A549 (cell line): ENCODE measurements at regions not wholly inside any gene's neighbourhood (a gene's known extent, or its start where the extent isn't known, plus 50 kb on each side); places are given as distances from the start of the nearest gene placed in this dataset.

Source experiments
- ATAC-seq, 2 experiments: fragments of 200-7000 bp in 1 of 2; fragments of >200 bp in 1 of 2; cut with Nextera tagmentation in 1 of 2; cut with Tn5 transposase in 1 of 2; 3 replicates each; pipeline versions ENCODE4 v1.8.0 to v1.9.1; 2018 to 2020; ENCODE audit warnings: mild to moderate bottlenecking in 1 of 2, moderate library complexity in 1 of 2
- CTCF ChIA-PET: fragments of 300-600 bp; sonication (Branson Sonifier 250); formaldehyde crosslinking; extraction: SDS; loops from one replicate; lab custom pipeline; 2021; ENCODE audit warnings: antibody characterized with exemption, inconsistent platforms; lab: Yijun Ruan, JAX
- POLR2A ChIA-PET: fragments of 350-600 bp; formaldehyde crosslinking; extraction: SDS; loops from one replicate; lab custom pipeline; 2021; ENCODE audit warnings: antibody characterized with exemption, inconsistent platforms; lab: Yijun Ruan, JAX
- DNase-seq, 2 experiments: peaks; one replicate each; pipeline versions ENCODE4 v3.0.0 to v3.0.0-alpha.2; 2011 to 2016; ENCODE audit warnings: low read depth in 1 of 2, low spot score in 1 of 2
- FAIRE-seq: peaks from 2 replicates; lab custom pipeline; 2011; peaks lifted over from hg19 to GRCh38; lab: Jason Lieb, UNC
- H3K27ac ChIP-seq, 2 experiments: fragments of >200 bp; sonication (Bioruptor Twin); formaldehyde crosslinking; 3 replicates each; pipeline ENCODE4 v1.5.1; 2016 to 2017
- H3K4me1 ChIP-seq: fragments of >200 bp; sonication (Bioruptor Twin); formaldehyde crosslinking; 3 replicates; pipeline ENCODE4 v1.6.1; 2016
- H3K4me2 ChIP-seq: fragments of >200 bp; sonication (Bioruptor Twin); formaldehyde crosslinking; 3 replicates; pipeline ENCODE4 v1.6.1; 2016
- H3K4me3 ChIP-seq: fragments of >200 bp; sonication (Bioruptor Twin); formaldehyde crosslinking; 3 replicates; pipeline ENCODE4 v1.5.1; 2016
- H3K9me3 ChIP-seq: fragments of >200 bp; sonication (Bioruptor Twin); formaldehyde crosslinking; 3 replicates; pipeline ENCODE4 v1.6.1; 2016
- BCL3 ChIP-seq: fragments of >200 bp; sonication (Bioruptor Twin); formaldehyde crosslinking; IDR thresholded peaks from 3 replicates; pipeline ENCODE4 v1.6.1; 2016
- BHLHE40 ChIP-seq: IDR thresholded peaks from 2 replicates; pipeline ENCODE4 v1.6.1; 2012; ENCODE audit warnings: low read depth, low read length, inconsistent platforms
- CEBPB ChIP-seq, 2 experiments: fragments of >200 bp in 1 of 2; sonication (Bioruptor Twin) in 1 of 2; formaldehyde crosslinking in 1 of 2; IDR thresholded peaks; 2 replicates each; pipeline ENCODE4 v1.6.1; 2012 to 2016
- CHD2 ChIP-seq: fragments of 150-350 bp; IDR thresholded peaks from 2 replicates; pipeline ENCODE4 v1.6.1; 2014; ENCODE audit warnings: low read length; ENCODE audit not compliant: partially characterized antibody
- CHD4 ChIP-seq: fragments of 200-600 bp; sonication (generic); IDR thresholded peaks from 2 replicates; pipeline ENCODE4 v1.6.1; 2016; ENCODE audit warnings: antibody characterized with exemption, mild to moderate bottlenecking, borderline replicate concordance
- EHF ChIP-seq: fragments of 250-450 bp; sonication (Bioruptor Pico); IDR thresholded peaks from 2 replicates; pipeline ENCODE4 v1.5.0; 2020; ENCODE audit warnings: mild to moderate bottlenecking
- ELK1 ChIP-seq: fragments of 150-350 bp; IDR thresholded peaks from 2 replicates; pipeline ENCODE4 v1.6.1; 2014; ENCODE audit warnings: low read depth, mild to moderate bottlenecking, low read length
- FOSB ChIP-seq: fragments of 250-450 bp; sonication (Bioruptor Pico); IDR thresholded peaks from 2 replicates; pipeline ENCODE4 v1.5.0; 2020; ENCODE audit warnings: mild to moderate bottlenecking, moderate library complexity
- FOSL2 ChIP-seq, 2 experiments: fragments of 450-650 bp in 1 of 2; fragments of >200 bp in 1 of 2; sonication (Bioruptor Twin) in 1 of 2; formaldehyde crosslinking; IDR thresholded peaks; 2 replicates each; pipeline versions ENCODE4 v1.5.0 to v1.6.1; 2016 to 2020; ENCODE audit warnings: mild to moderate bottlenecking in 1 of 2, moderate library complexity in 1 of 2
- FOXS1 ChIP-seq: fragments of 250-450 bp; sonication (Bioruptor Pico); IDR thresholded peaks from 2 replicates; pipeline ENCODE4 v1.5.0; 2020; ENCODE audit warnings: mild to moderate bottlenecking, moderate library complexity
- GATA3 ChIP-seq: IDR thresholded peaks from 2 replicates; pipeline ENCODE4 v1.6.1; 2012; ENCODE audit warnings: borderline replicate concordance
- HOXB13 ChIP-seq: fragments of 250-450 bp; sonication (Bioruptor Pico); IDR thresholded peaks from 2 replicates; pipeline ENCODE4 v1.5.0; 2020; ENCODE audit warnings: low read depth, mild to moderate bottlenecking, moderate library complexity
- JUN ChIP-seq, 2 experiments: fragments of >200 bp; sonication (Bioruptor Twin); formaldehyde crosslinking; IDR thresholded peaks; 2 replicates in 1 of 2; 3 replicates in 1 of 2; pipeline ENCODE4 v1.6.1; 2016 to 2017
- KDM1A ChIP-seq: fragments of 200-600 bp; sonication (generic); IDR thresholded peaks from 2 replicates; pipeline ENCODE4 v1.6.1; 2016; ENCODE audit warnings: low read depth, mild to moderate bottlenecking
- NR3C1 ChIP-seq: fragments of >200 bp; sonication (Bioruptor Twin); formaldehyde crosslinking; IDR thresholded peaks from 3 replicates; pipeline ENCODE4 v1.6.1; 2017
- PHF8 ChIP-seq: fragments of 200-600 bp; sonication (generic); IDR thresholded peaks from 2 replicates; pipeline ENCODE4 v1.6.1; 2016; ENCODE audit warnings: low read depth, mild to moderate bottlenecking, antibody characterized with exemption, moderate library complexity, borderline replicate concordance
- POLR2A ChIP-seq: IDR thresholded peaks from 2 replicates; pipeline ENCODE4 v1.6.1; 2012; ENCODE audit warnings: mild to moderate bottlenecking, low read length
- RCOR1 ChIP-seq: fragments of 150-350 bp; IDR thresholded peaks from 2 replicates; pipeline ENCODE4 v1.6.1; 2014; ENCODE audit warnings: antibody characterized with exemption, low read length, low read depth
- RFX5 ChIP-seq: fragments of 450-650 bp; IDR thresholded peaks from 2 replicates; pipeline ENCODE4 v1.7.1; 2014; ENCODE audit warnings: antibody characterized with exemption, mild to moderate bottlenecking, moderate library complexity
- RNF2 ChIP-seq: fragments of 200-600 bp; sonication (generic); IDR thresholded peaks from 2 replicates; pipeline ENCODE4 v1.6.1; 2016; ENCODE audit warnings: low read depth, mild to moderate bottlenecking, antibody characterized with exemption, moderate library complexity, borderline replicate concordance
- USF2 ChIP-seq: fragments of 450-650 bp; IDR thresholded peaks from 2 replicates; pipeline ENCODE4 v1.6.1; 2014; ENCODE audit warnings: antibody characterized with exemption
- ZFP36 ChIP-seq: fragments of 450-650 bp; IDR thresholded peaks from 2 replicates; pipeline ENCODE4 v1.6.1; 2014; ENCODE audit warnings: borderline replicate concordance; ENCODE audit not compliant: partially characterized antibody
- WGBS: methylation state at CpG from one replicate; pipeline ENCODE4 v1.1.6; 2017; ENCODE audit errors: missing lambda C conversion rate; 5-methylcytosine and 5-hydroxymethylcytosine counted together

GRCh38 chr1:163609858-163610257 lies 288.1 kb downstream of the NUF2 start:
- no peak for FAIRE-seq
- CTCF ChIA-PET: no interaction called here
- no peak overlapping the region for H3K27ac ChIP-seq
- no peak overlapping the region for H3K4me3 ChIP-seq
- ATAC-seq: no peak
- no peak for DNase-seq
- no peaks in the 10 kb centered on the region for H3K9me3 ChIP-seq
- WGBS: under 1% methylated on average over 4 of the region's 4 CpGs
- no peak overlapping the region for H3K4me2 ChIP-seq
- no peaks in the 10 kb centered on the region for H3K4me1 ChIP-seq
- POLR2A ChIA-PET: no interaction called here
- TF ChIP-seq CHD2 (no peak), ZFP36 (no peak), FOSB (CRISPR knock-in tag) (no peak)

GRCh38 chr1:163610486-163610885 lies 288.7 kb downstream of the NUF2 start:
- FAIRE-seq (no peak), DNase-seq (no peak), ATAC-seq (no peak)
- Histone ChIP-seq H3K27ac (no peak overlapping the region), H3K4me3 (no peak overlapping the region), H3K9me3 (no peaks in the 10 kb centered on the region), H3K4me1 (no peaks in the 10 kb centered on the region), H3K4me2 (no peak overlapping the region)
- CTCF ChIA-PET: no interaction called here
- POLR2A ChIA-PET: no interaction called here
- TF ChIP-seq FOSB (CRISPR knock-in tag) (no peak), NR3C1 (no peak), CHD4 (no peak), POLR2A (no peak), FOSL2 (IDR thresholded peaks at IDR 0.05) (no peak), FOSL2 (CRISPR knock-in tag; IDR thresholded peaks at IDR 0.05) (no peak), USF2 (no peak)
- 17% methylated on average over 4 of the region's 4 CpGs for WGBS

- ChIA-PET POLR2A (no interaction called here), CTCF (interaction anchor here (0.7 kb wide), 1 partner anchor 207 kb away, joined by 3 read pairs; no protein-coding TSS in a partner anchor)
- Histone ChIP-seq H3K9me3 (no peaks in the 10 kb centered on the region), H3K4me2 (no peak overlapping the region), H3K27ac (no peak overlapping the region), H3K4me1 (no peaks in the 10 kb centered on the region), H3K4me3 (no peak overlapping the region)
- DNase-seq (no peak), FAIRE-seq (no peak), ATAC-seq (no peak)
- no peak for TF ChIP-seq RFX5
- TF ChIP-seq CEBPB (IDR thresholded peaks at IDR 0.05): no peak
- TF ChIP-seq GATA3: no peak
- TF ChIP-seq EHF (CRISPR knock-in tag): no peak
- no peak for TF ChIP-seq ELK1
- TF ChIP-seq RNF2: no peak
- no peak for TF ChIP-seq KDM1A
- no peak for TF ChIP-seq CHD4
- no peak for TF ChIP-seq FOSB (CRISPR knock-in tag)
- TF ChIP-seq USF2: no peak
- no peak for TF ChIP-seq RCOR1
- TF ChIP-seq BHLHE40: no peak
- TF ChIP-seq PHF8: no peak
- TF ChIP-seq NR3C1: no peak
- no peak for TF ChIP-seq HOXB13 (CRISPR knock-in tag)
- no peak for TF ChIP-seq FOXS1
- no peak for TF ChIP-seq BCL3
- no peak for TF ChIP-seq JUN (IDR thresholded peaks at IDR 0.05)
- WGBS: 12% methylated on average over 2 of the region's 2 CpGs
Observed at GRCh38 chr1:163614361-163614760, 292.6 kb downstream of the NUF2 start.
